HEK293 (cell line): ENCODE measurements at regions not wholly inside any gene's neighbourhood (a gene's known extent, or its start where the extent isn't known, plus 50 kb on each side); places are given as distances from the start of the nearest gene placed in this dataset.

Source experiments
- CTCF ChIA-PET: fragments of 350-600 bp; formaldehyde crosslinking; extraction: SDS; loops from one replicate; lab custom pipeline; 2021; ENCODE audit warnings: antibody characterized with exemption; lab: Yijun Ruan, JAX
- POLR2A ChIA-PET: fragments of 300-600 bp; formaldehyde crosslinking; extraction: SDS; loops from one replicate; lab custom pipeline; 2020; ENCODE audit warnings: antibody characterized with exemption, inconsistent platforms; lab: Yijun Ruan, JAX
- H3K27ac ChIP-seq: fragments of 200-500 bp; sonication (Bioruptor generic); 2 replicates; pipeline ENCODE4 v1.5.1; 2014; ENCODE audit warnings: low read depth, low read length, control low read depth, inconsistent platforms; ENCODE audit errors: extremely low read depth
- H3K36me3 ChIP-seq, 2 experiments: fragments of 200-500 bp in 1 of 2; sonication (Bioruptor generic) in 1 of 2; 1 replicate in 1 of 2; 2 replicates in 1 of 2; pipeline ENCODE4 v1.5.1; 2014 to 2017; ENCODE audit warnings: inconsistent platforms in 2 of 2, low read length in 2 of 2; ENCODE audit not compliant: control insufficient read depth in 2 of 2, insufficient read depth in 1 of 2
- H3K4me1 ChIP-seq: fragments of 200-500 bp; sonication (Bioruptor generic); 2 replicates; pipeline ENCODE4 v1.5.1; 2014; ENCODE audit warnings: mild to moderate bottlenecking, low read length, inconsistent platforms; ENCODE audit not compliant: control insufficient read depth, insufficient read depth
- H3K4me3 ChIP-seq: 2 replicates; pipeline ENCODE4 v1.5.1; 2011; ENCODE audit warnings: low read depth, mild to moderate bottlenecking, control low read depth, low read length, moderate library complexity
- H3K9me3 ChIP-seq: fragments of 200-500 bp; sonication (Bioruptor generic); 2 replicates; pipeline ENCODE4 v1.5.1; 2014; ENCODE audit warnings: low read depth, low read length, inconsistent platforms; ENCODE audit not compliant: control insufficient read depth, insufficient read depth
- EGR2 ChIP-seq: fragments of 450-650 bp; formaldehyde crosslinking; IDR thresholded peaks from 2 replicates; pipeline ENCODE4 v1.5.1; 2016; ENCODE audit warnings: low read depth, missing biosample characterization, missing genetic modification characterization
- KLF10 ChIP-seq: fragments of 450-650 bp; IDR thresholded peaks from 2 replicates; pipeline ENCODE4 v1.5.1; 2018; ENCODE audit warnings: missing biosample characterization, mild to moderate bottlenecking, missing genetic modification characterization
- PRDM4 ChIP-seq: fragments of 450-650 bp; formaldehyde crosslinking; IDR thresholded peaks from 2 replicates; pipeline ENCODE4 v1.5.1; 2017; ENCODE audit warnings: missing biosample characterization, missing genetic modification characterization
- SCRT2 ChIP-seq: fragments of 450-650 bp; formaldehyde crosslinking; IDR thresholded peaks from 2 replicates; pipeline ENCODE4 v1.5.1; 2016; ENCODE audit warnings: missing biosample characterization, missing genetic modification characterization
- ZBTB8A ChIP-seq: fragments of 450-650 bp; formaldehyde crosslinking; IDR thresholded peaks from 2 replicates; pipeline ENCODE4 v1.5.1; 2016; ENCODE audit warnings: missing biosample characterization, missing genetic modification characterization
- ZEB2 ChIP-seq: fragments of 450-650 bp; formaldehyde crosslinking; IDR thresholded peaks from 2 replicates; pipeline ENCODE4 v1.5.1; 2016; ENCODE audit warnings: missing biosample characterization, missing genetic modification characterization
- ZNF132 ChIP-seq: fragments of 450-650 bp; formaldehyde crosslinking; IDR thresholded peaks from 2 replicates; pipeline ENCODE4 v1.5.1; 2017; ENCODE audit warnings: missing biosample characterization, missing genetic modification characterization, borderline replicate concordance
- ZNF18 ChIP-seq: fragments of 450-650 bp; formaldehyde crosslinking; IDR thresholded peaks from 2 replicates; pipeline ENCODE4 v1.5.1; 2016; ENCODE audit warnings: missing biosample characterization, missing genetic modification characterization
- ZNF202 ChIP-seq: fragments of 450-650 bp; formaldehyde crosslinking; IDR thresholded peaks from 2 replicates; pipeline ENCODE4 v1.5.1; 2016; ENCODE audit warnings: missing biosample characterization, missing genetic modification characterization, borderline replicate concordance
- ZNF214 ChIP-seq: fragments of 450-650 bp; formaldehyde crosslinking; IDR thresholded peaks from 2 replicates; pipeline ENCODE4 v1.5.1; 2017; ENCODE audit warnings: missing biosample characterization, mild to moderate bottlenecking, missing genetic modification characterization, borderline replicate concordance
- ZNF23 ChIP-seq: fragments of 450-650 bp; formaldehyde crosslinking; IDR thresholded peaks from 2 replicates; pipeline ENCODE4 v1.5.1; 2016; ENCODE audit warnings: missing biosample characterization, missing genetic modification characterization, borderline replicate concordance
- ZNF280C ChIP-seq: fragments of 450-650 bp; formaldehyde crosslinking; IDR thresholded peaks from 2 replicates; pipeline ENCODE4 v1.5.1; 2016; ENCODE audit warnings: missing biosample characterization, missing genetic modification characterization
- ZNF48 ChIP-seq: fragments of 450-650 bp; formaldehyde crosslinking; IDR thresholded peaks from 2 replicates; pipeline ENCODE4 v1.5.1; 2016; ENCODE audit warnings: missing biosample characterization, missing genetic modification characterization
- ZNF530 ChIP-seq: fragments of 450-650 bp; formaldehyde crosslinking; IDR thresholded peaks from 2 replicates; pipeline ENCODE4 v1.5.1; 2016; ENCODE audit warnings: low read depth, missing biosample characterization, missing genetic modification characterization
- ZNF548 ChIP-seq: fragments of 450-650 bp; formaldehyde crosslinking; IDR thresholded peaks from 2 replicates; pipeline ENCODE4 v1.5.1; 2016; ENCODE audit warnings: missing biosample characterization, missing genetic modification characterization
- ZNF571 ChIP-seq: fragments of 450-650 bp; formaldehyde crosslinking; IDR thresholded peaks from 2 replicates; pipeline ENCODE4 v1.5.0; 2017; ENCODE audit warnings: missing biosample characterization, missing genetic modification characterization
- ZNF580 ChIP-seq: fragments of 450-650 bp; formaldehyde crosslinking; IDR thresholded peaks from 2 replicates; pipeline ENCODE4 v1.5.1; 2016; ENCODE audit warnings: missing biosample characterization, missing genetic modification characterization
- ZNF629 ChIP-seq: fragments of 450-650 bp; formaldehyde crosslinking; IDR thresholded peaks from 2 replicates; pipeline ENCODE4 v1.5.1; 2017; ENCODE audit warnings: missing biosample characterization, missing genetic modification characterization
- ZNF639 ChIP-seq: fragments of 450-650 bp; formaldehyde crosslinking; IDR thresholded peaks from 2 replicates; pipeline ENCODE4 v1.5.1; 2016; ENCODE audit warnings: missing biosample characterization, missing genetic modification characterization

- POLR2A ChIA-PET, result no interaction called here
- no peaks in the 10 kb centered on the region for H3K36me3 ChIP-seq
- H3K27ac ChIP-seq, result no peak overlapping the region
- H3K9me3 ChIP-seq, result no peaks in the 10 kb centered on the region
- TF ChIP-seq PRDM4 (tag by site-specific recombination) (no peak), ZNF629 (no peak), ZNF548 (tag by site-specific recombination) (no peak), ZNF48 (tag by site-specific recombination) (no peak), EGR2 (no peak), ZNF639 (tag by site-specific recombination) (no peak), ZNF18 (tag by site-specific recombination) (no peak), ZNF580 (tag by site-specific recombination) (no peak), ZNF132 (tag by site-specific recombination) (no peak), ZNF530 (tag by site-specific recombination) (no peak), ZNF214 (no peak), ZNF571 (no peak), ZNF280C (tag by site-specific recombination) (no peak)
- H3K4me3 ChIP-seq, result no peak overlapping the region
- H3K4me1 ChIP-seq, result no peaks in the 10 kb centered on the region
- CTCF ChIA-PET, result interaction anchor here (0.5 kb wide), 1 partner anchor 1050 kb away, joined by 3 read pairs; no protein-coding TSS in a partner anchor
Measured at GRCh38 chr1:5475572-5475971, 516.7 kb downstream of the NPHP4 start.

- H3K4me1 ChIP-seq, result no peaks in the 10 kb centered on the region
- ChIA-PET POLR2A (no interaction called here), CTCF (no interaction called here)
- no peak overlapping the region for H3K4me3 ChIP-seq
- H3K36me3 ChIP-seq, result no peaks in the 10 kb centered on the region
- no peak for TF ChIP-seq ZBTB8A (tag by site-specific recombination)
- no peak for TF ChIP-seq ZEB2 (tag by site-specific recombination)
- no peak for TF ChIP-seq ZNF23 (tag by site-specific recombination)
- TF ChIP-seq ZNF202 (tag by site-specific recombination), result no peak
- no peak for TF ChIP-seq KLF10 (tag by site-specific recombination)
- no peak for TF ChIP-seq SCRT2
- H3K9me3 ChIP-seq, result no peaks in the 10 kb centered on the region
- no peak overlapping the region for H3K27ac ChIP-seq
Measured at GRCh38 chr1:5473268-5473667, 519.0 kb downstream of the NPHP4 start.
